SK-N-SH (cell line): ENCODE measurements at regions not wholly inside any gene's neighbourhood (a gene's known extent, or its start where the extent isn't known, plus 50 kb on each side); places are given as distances from the start of the nearest gene placed in this dataset.

Experiments
- CTCF ChIA-PET: fragments of 300-600, 350-600 bp; formaldehyde crosslinking; extraction: SDS; loops from one replicate; lab custom pipeline; 2021; lab: Yijun Ruan, JAX
- POLR2A ChIA-PET: fragments of 350-600 bp; sonication (Branson Sonifier 250); formaldehyde crosslinking; extraction: SDS; loops from one replicate; lab custom pipeline; 2020; ENCODE audit warnings: antibody characterized with exemption, inconsistent platforms; lab: Yijun Ruan, JAX
- DNase-seq: peaks from one replicate; pipeline ENCODE4 v3.0.0; 2012
- H2AFZ ChIP-seq: fragments of 200-600 bp; sonication (generic); 2 replicates; pipeline ENCODE4 v1.8.1; 2016; ENCODE audit warnings: antibody characterized with exemption, mild to moderate bottlenecking, low read depth
- H3F3A ChIP-seq: fragments of 200-600 bp; sonication (generic); replicated peaks from 2 replicates; pipeline ENCODE3; 2016; ENCODE audit warnings: antibody characterized with exemption, mild to moderate bottlenecking; ENCODE audit not compliant: insufficient read depth
- H3K27ac ChIP-seq, 2 experiments: fragments of 200-500 bp in 1 of 2; fragments of 200-600 bp in 1 of 2; sonication (Bioruptor generic) in 1 of 2; sonication (generic), shearing (Covaris generic) in 1 of 2; 2 replicates each; pipeline versions ENCODE4 v1.5.1 to v1.6.1; 2014 to 2016; ENCODE audit warnings: low read depth in 2 of 2, inconsistent platforms in 1 of 2, low read length in 1 of 2, mild to moderate bottlenecking in 1 of 2, mixed read lengths in 1 of 2
- H3K27me3 ChIP-seq: fragments of 200-600 bp; sonication (generic), shearing (Covaris generic); 2 replicates; pipeline ENCODE4 v1.6.1; 2016; ENCODE audit warnings: mixed run types; ENCODE audit not compliant: insufficient read depth
- H3K36me3 ChIP-seq, 2 experiments: fragments of 200-500 bp in 1 of 2; fragments of 200-600 bp in 1 of 2; sonication (Bioruptor generic) in 1 of 2; sonication (generic) in 1 of 2; replicated peaks in 1 of 2; 2 replicates each; pipeline versions ENCODE3 to v1.5.1; 2014 to 2016; ENCODE audit warnings: low read length in 1 of 2, mild to moderate bottlenecking in 1 of 2; ENCODE audit not compliant: insufficient read depth in 2 of 2, control insufficient read depth in 1 of 2
- H3K4me1 ChIP-seq, 2 experiments: fragments of 200-500 bp in 1 of 2; fragments of 200-600 bp in 1 of 2; sonication (Bioruptor generic) in 1 of 2; sonication (generic), shearing (Covaris generic) in 1 of 2; 2 replicates each; pipeline versions ENCODE4 v1.5.1 to v1.6.1; 2014 to 2016; ENCODE audit warnings: low read depth in 1 of 2, low read length in 1 of 2, mixed run types in 1 of 2; ENCODE audit not compliant: insufficient read depth in 2 of 2, control insufficient read depth in 1 of 2
- H3K4me2 ChIP-seq: fragments of 200-600 bp; sonication (generic), shearing (Covaris generic); 2 replicates; pipeline ENCODE4 v1.6.1; 2017; ENCODE audit warnings: mixed run types
- H3K4me3 ChIP-seq, 2 experiments: fragments of 200-500 bp in 1 of 2; fragments of 200-600 bp in 1 of 2; sonication (Bioruptor generic) in 1 of 2; sonication (generic), shearing (Covaris generic) in 1 of 2; 2 replicates each; pipeline versions ENCODE4 v1.5.1 to v1.8.1; 2014 to 2016; ENCODE audit warnings: low read depth in 2 of 2, inconsistent platforms in 1 of 2, low read length in 1 of 2, mild to moderate bottlenecking in 1 of 2, mixed read lengths in 1 of 2, moderate library complexity in 1 of 2
- H3K79me2 ChIP-seq: fragments of 200-600 bp; sonication (generic); 2 replicates; pipeline ENCODE4 v1.8.1; 2017; ENCODE audit warnings: mild to moderate bottlenecking; ENCODE audit not compliant: insufficient read depth
- H3K9ac ChIP-seq: fragments of 200-600 bp; sonication (generic); 2 replicates; pipeline ENCODE4 v1.6.1; 2017; ENCODE audit warnings: mixed run types
- H3K9me2 ChIP-seq: fragments of 200-600 bp; sonication (generic); 2 replicates; pipeline ENCODE4 v1.6.1; 2017; ENCODE audit warnings: mixed run types
- H3K9me3 ChIP-seq: fragments of 200-600 bp; sonication (generic); 2 replicates; pipeline ENCODE4 v1.6.1; 2017; ENCODE audit warnings: mixed run types, mild to moderate bottlenecking, moderate library complexity
- H4K20me1 ChIP-seq: fragments of 200-600 bp; sonication (generic); 2 replicates; pipeline ENCODE4 v1.6.1; 2017; ENCODE audit warnings: mild to moderate bottlenecking, mixed run types; ENCODE audit not compliant: insufficient read depth
- ELF1 ChIP-seq: IDR thresholded peaks from 2 replicates; pipeline ENCODE4 v1.4.0; 2012
- EZH2phosphoT487 ChIP-seq: fragments of 200-600 bp; sonication (generic); IDR thresholded peaks from 2 replicates; pipeline ENCODE4 v1.6.1; 2017; ENCODE audit warnings: low read depth, mixed run types, mild to moderate bottlenecking, antibody characterized with exemption, moderate library complexity, borderline replicate concordance
- GABPA ChIP-seq: IDR thresholded peaks from 2 replicates; pipeline ENCODE4 v1.4.0; 2012; ENCODE audit warnings: low read depth, mild to moderate bottlenecking
- JUND ChIP-seq: IDR thresholded peaks from 2 replicates; pipeline ENCODE4 v1.4.0; 2012
- MEF2A ChIP-seq: IDR thresholded peaks from 2 replicates; pipeline ENCODE4 v1.4.0; 2012; ENCODE audit warnings: low read depth, borderline replicate concordance
- NFIC ChIP-seq: IDR thresholded peaks from 2 replicates; pipeline ENCODE4 v1.4.0; 2012; ENCODE audit warnings: borderline replicate concordance
- POLR2AphosphoS5 ChIP-seq: IDR thresholded peaks from 2 replicates; pipeline ENCODE4 v1.6.1; 2012; ENCODE audit warnings: low read depth, low read length
- RAD21 ChIP-seq: IDR thresholded peaks from 2 replicates; pipeline ENCODE4 v1.6.1; 2012; ENCODE audit warnings: mild to moderate bottlenecking, low read length
- RCOR1 ChIP-seq: fragments of 150-350 bp; IDR thresholded peaks from 2 replicates; pipeline ENCODE4 v1.6.1; 2017; ENCODE audit warnings: antibody characterized with exemption, low read length
- RFX5 ChIP-seq: IDR thresholded peaks from 2 replicates; pipeline ENCODE4 v1.6.1; 2012; ENCODE audit warnings: mild to moderate bottlenecking, improper control_type of control experiment, low read length
- RXRA ChIP-seq: IDR thresholded peaks from 2 replicates; pipeline ENCODE4 v1.4.0; 2012; ENCODE audit warnings: low read depth, mild to moderate bottlenecking, borderline replicate concordance
- SIN3A ChIP-seq: IDR thresholded peaks from 2 replicates; pipeline ENCODE4 v1.6.1; 2012; ENCODE audit warnings: low read depth, mild to moderate bottlenecking, low read length, moderate library complexity, borderline replicate concordance
- SMC3 ChIP-seq: IDR thresholded peaks from 2 replicates; pipeline ENCODE4 v1.6.1; 2012; ENCODE audit warnings: low read depth, low read length, improper control_type of control experiment
- TAF1 ChIP-seq: IDR thresholded peaks from 2 replicates; pipeline ENCODE4 v1.6.1; 2012; ENCODE audit warnings: low read depth, mild to moderate bottlenecking, low read length, moderate library complexity, borderline replicate concordance
- YY1 ChIP-seq: IDR thresholded peaks from 2 replicates; pipeline ENCODE4 v1.4.0; 2012; ENCODE audit warnings: low read depth, mild to moderate bottlenecking
- WGBS: methylation state at CpG from one replicate; pipeline ENCODE4 v1.1.6; 2017; ENCODE audit warnings: low lambda C conversion rate; 5-methylcytosine and 5-hydroxymethylcytosine counted together
- TF ChIP-seq, protein P1 (sequence below): IDR thresholded peaks from 2 replicates; pipeline ENCODE4 v1.4.0; 2012; ENCODE audit warnings: low read depth, borderline replicate concordance
- TF ChIP-seq, protein P2 (sequence below): IDR thresholded peaks from 2 replicates; pipeline ENCODE4 v1.4.0; 2012; ENCODE audit warnings: low read depth
- TF ChIP-seq, protein P3 (sequence below): IDR thresholded peaks from 2 replicates; pipeline ENCODE4 v1.6.1; 2012; ENCODE audit warnings: mild to moderate bottlenecking, low read depth, low read length, moderate library complexity
- TF ChIP-seq, protein P4 (sequence below): fragments of 150-350 bp; IDR thresholded peaks from 2 replicates; pipeline ENCODE4 v1.6.1; 2017; ENCODE audit warnings: antibody characterized with exemption, low read length, low read depth, borderline replicate concordance
- TF ChIP-seq, protein P5 (sequence below): IDR thresholded peaks from 2 replicates; pipeline ENCODE4; 2012

DNA sequence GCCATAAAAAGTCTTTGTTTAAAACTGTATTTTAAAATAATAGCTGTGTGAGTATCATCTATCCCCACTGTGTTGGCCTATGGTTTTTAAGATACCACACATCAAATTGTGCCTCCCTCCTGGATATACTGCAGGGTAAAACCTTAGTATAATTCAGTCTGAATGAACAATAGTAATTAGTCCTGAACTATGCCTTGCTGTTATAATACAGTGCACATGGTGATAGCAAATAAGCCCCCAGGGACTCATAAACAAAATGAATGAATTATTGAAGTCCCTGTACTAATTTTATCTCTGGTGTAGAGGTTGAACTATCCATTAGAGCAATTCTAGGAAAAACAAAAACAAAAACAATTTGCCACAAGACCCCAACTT is 142.7 kb upstream of the ADAMTSL1 start:
- H3K27ac ChIP-seq, result no peak overlapping the region; a peak in 1 of 4 replicates
- DNase-seq, result no peak
- H2AFZ ChIP-seq, result no peak overlapping the region
- H3K9me2 ChIP-seq, result no peaks in the 10 kb centered on the region
- peaks cover 3% of the 10 kb centered on the region for H3F3A ChIP-seq
- H4K20me1 ChIP-seq, result no peaks in the 10 kb centered on the region
- no peak for TF ChIP-seq EZH2phosphoT487
- no peak for TF ChIP-seq YY1
- TF ChIP-seq SMC3, result no peak
- TF ChIP-seq, protein P1, sequence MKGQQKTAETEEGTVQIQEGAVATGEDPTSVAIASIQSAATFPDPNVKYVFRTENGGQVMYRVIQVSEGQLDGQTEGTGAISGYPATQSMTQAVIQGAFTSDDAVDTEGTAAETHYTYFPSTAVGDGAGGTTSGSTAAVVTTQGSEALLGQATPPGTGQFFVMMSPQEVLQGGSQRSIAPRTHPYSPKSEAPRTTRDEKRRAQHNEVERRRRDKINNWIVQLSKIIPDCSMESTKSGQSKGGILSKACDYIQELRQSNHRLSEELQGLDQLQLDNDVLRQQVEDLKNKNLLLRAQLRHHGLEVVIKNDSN, result no peak
- no peak for TF ChIP-seq ELF1
- TF ChIP-seq, protein P2, sequence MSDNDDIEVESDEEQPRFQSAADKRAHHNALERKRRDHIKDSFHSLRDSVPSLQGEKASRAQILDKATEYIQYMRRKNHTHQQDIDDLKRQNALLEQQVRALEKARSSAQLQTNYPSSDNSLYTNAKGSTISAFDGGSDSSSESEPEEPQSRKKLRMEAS, result no peak
- no peak for TF ChIP-seq TAF1
- TF ChIP-seq RCOR1, result no peak
- no peak for TF ChIP-seq RAD21
- no peak for TF ChIP-seq GABPA
- no peak for TF ChIP-seq RXRA
- no peak for TF ChIP-seq NFIC
- TF ChIP-seq JUND, result no peak
- no peak for TF ChIP-seq SIN3A
- TF ChIP-seq, all 33 proteins: peak for 0
- ChIA-PET CTCF (interaction anchor here (1.4 to 1.7 kb wide), 2 partner anchors 12 to 76 kb away, joined by 4 read pairs; no protein-coding TSS in a partner anchor), POLR2A (no interaction called here)
- H3K4me3 ChIP-seq, result no peak overlapping the region
- H3K9me3 ChIP-seq, result no peaks in the 10 kb centered on the region
- no peak overlapping the region for H3K9ac ChIP-seq
- H3K4me2 ChIP-seq, result no peak overlapping the region
- H3K27me3 ChIP-seq, result no peaks in the 10 kb centered on the region
- no peaks in the 10 kb centered on the region for H3K79me2 ChIP-seq
- H3K36me3 ChIP-seq, result no peaks in the 10 kb centered on the region
- H3K4me1 ChIP-seq, result peaks cover 0 to 2% of the 10 kb centered on the region in 2 experiments; a peak in 1 of 4 replicates

DNA sequence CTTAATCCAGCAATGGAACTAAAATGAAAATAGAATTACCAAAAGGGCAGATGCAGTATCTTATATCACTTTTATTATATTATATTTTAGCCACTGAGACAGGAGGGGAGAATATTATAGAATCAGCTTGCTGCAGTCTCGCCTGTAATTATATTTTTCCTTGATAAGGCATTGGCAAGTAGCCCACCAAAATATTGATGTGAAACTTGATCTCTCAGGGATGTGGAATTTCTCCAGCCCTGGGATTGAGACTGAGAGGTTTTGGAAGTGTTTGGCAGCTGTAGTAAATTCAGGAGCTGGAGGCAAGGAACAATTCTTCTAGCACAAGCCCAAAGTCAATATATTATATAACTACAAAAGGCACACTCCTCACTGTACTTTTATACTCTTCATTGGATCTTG is 142.1 kb upstream of the ADAMTSL1 start:
- H3K9me2 ChIP-seq, result no peaks in the 10 kb centered on the region
- H3K79me2 ChIP-seq, result no peaks in the 10 kb centered on the region
- peak; percentile 10 for DNase-seq
- no peaks in the 10 kb centered on the region for H3K27me3 ChIP-seq
- ChIA-PET CTCF (interaction anchor here (1.4 to 1.7 kb wide), 2 partner anchors 12 to 77 kb away, joined by 4 read pairs; no protein-coding TSS in a partner anchor), POLR2A (no interaction called here)
- H3K27ac ChIP-seq, result peak overlapping the region in 1 of 2 experiments; percentile 24; a peak in 2 of 4 replicates
- no peaks in the 10 kb centered on the region for H3K9me3 ChIP-seq
- 4% methylated on average over 1 of the region's 1 CpG for WGBS
- peaks cover 3% of the 10 kb centered on the region for H3F3A ChIP-seq
- H2AFZ ChIP-seq, result no peak overlapping the region
- no peaks in the 10 kb centered on the region for H4K20me1 ChIP-seq
- peaks cover 0 to 2% of the 10 kb centered on the region in 2 experiments; a peak in 1 of 4 replicates for H3K4me1 ChIP-seq
- H3K4me2 ChIP-seq, result no peak overlapping the region
- H3K9ac ChIP-seq, result no peak overlapping the region
- no peaks in the 10 kb centered on the region for H3K36me3 ChIP-seq
- H3K4me3 ChIP-seq, result no peak overlapping the region
- no peak for TF ChIP-seq MEF2A
- TF ChIP-seq, protein P3, sequence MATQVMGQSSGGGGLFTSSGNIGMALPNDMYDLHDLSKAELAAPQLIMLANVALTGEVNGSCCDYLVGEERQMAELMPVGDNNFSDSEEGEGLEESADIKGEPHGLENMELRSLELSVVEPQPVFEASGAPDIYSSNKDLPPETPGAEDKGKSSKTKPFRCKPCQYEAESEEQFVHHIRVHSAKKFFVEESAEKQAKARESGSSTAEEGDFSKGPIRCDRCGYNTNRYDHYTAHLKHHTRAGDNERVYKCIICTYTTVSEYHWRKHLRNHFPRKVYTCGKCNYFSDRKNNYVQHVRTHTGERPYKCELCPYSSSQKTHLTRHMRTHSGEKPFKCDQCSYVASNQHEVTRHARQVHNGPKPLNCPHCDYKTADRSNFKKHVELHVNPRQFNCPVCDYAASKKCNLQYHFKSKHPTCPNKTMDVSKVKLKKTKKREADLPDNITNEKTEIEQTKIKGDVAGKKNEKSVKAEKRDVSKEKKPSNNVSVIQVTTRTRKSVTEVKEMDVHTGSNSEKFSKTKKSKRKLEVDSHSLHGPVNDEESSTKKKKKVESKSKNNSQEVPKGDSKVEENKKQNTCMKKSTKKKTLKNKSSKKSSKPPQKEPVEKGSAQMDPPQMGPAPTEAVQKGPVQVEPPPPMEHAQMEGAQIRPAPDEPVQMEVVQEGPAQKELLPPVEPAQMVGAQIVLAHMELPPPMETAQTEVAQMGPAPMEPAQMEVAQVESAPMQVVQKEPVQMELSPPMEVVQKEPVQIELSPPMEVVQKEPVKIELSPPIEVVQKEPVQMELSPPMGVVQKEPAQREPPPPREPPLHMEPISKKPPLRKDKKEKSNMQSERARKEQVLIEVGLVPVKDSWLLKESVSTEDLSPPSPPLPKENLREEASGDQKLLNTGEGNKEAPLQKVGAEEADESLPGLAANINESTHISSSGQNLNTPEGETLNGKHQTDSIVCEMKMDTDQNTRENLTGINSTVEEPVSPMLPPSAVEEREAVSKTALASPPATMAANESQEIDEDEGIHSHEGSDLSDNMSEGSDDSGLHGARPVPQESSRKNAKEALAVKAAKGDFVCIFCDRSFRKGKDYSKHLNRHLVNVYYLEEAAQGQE, result no peak
- TF ChIP-seq POLR2AphosphoS5, result no peak
- TF ChIP-seq RAD21, result no peak
- TF ChIP-seq RXRA, result 0 out of 2 replicates have a peak, but pooled peaks have one; percentile 10
- TF ChIP-seq, protein P4, sequence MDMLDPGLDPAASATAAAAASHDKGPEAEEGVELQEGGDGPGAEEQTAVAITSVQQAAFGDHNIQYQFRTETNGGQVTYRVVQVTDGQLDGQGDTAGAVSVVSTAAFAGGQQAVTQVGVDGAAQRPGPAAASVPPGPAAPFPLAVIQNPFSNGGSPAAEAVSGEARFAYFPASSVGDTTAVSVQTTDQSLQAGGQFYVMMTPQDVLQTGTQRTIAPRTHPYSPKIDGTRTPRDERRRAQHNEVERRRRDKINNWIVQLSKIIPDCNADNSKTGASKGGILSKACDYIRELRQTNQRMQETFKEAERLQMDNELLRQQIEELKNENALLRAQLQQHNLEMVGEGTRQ, result no peak
- TF ChIP-seq, protein P2, result no peak
- TF ChIP-seq JUND, result 0 out of 2 replicates have a peak, but pooled peaks have one; percentile 11
- 0 out of 2 replicates have a peak, but pooled peaks have one; percentile 14 for TF ChIP-seq RCOR1
- no peak for TF ChIP-seq EZH2phosphoT487
- TF ChIP-seq, protein P5, sequence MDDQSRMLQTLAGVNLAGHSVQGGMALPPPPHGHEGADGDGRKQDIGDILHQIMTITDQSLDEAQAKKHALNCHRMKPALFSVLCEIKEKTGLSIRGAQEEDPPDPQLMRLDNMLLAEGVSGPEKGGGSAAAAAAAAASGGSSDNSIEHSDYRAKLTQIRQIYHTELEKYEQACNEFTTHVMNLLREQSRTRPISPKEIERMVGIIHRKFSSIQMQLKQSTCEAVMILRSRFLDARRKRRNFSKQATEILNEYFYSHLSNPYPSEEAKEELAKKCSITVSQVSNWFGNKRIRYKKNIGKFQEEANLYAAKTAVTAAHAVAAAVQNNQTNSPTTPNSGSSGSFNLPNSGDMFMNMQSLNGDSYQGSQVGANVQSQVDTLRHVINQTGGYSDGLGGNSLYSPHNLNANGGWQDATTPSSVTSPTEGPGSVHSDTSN, result 0 out of 2 replicates have a peak, but pooled peaks have one; percentile 22
- no peak for TF ChIP-seq RFX5
